ENCODE measurements at regions not wholly inside any gene's neighbourhood (a gene's known extent, or its start where the extent isn't known, plus 50 kb on each side); places are given as distances from the start of the nearest gene placed in this dataset.

DNA sequence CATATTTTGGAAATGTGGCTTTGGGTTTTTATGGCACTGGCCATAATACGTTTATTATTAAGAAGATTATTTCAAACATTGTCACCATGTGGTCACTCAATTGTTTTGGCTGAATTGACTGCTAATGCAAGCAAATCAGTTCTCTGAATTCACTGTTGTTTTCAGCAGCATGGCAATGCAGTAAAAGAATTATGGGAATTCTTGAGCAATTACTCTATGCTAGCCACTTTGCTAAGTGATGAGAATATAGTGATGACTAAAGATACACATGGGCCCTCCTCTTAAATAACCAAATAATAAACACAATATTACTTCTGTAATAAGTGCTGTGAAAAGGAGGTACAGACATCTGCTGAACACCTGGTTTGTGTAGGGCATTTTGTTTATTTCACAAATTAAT, 58.0 kb upstream of the FANCL start:
- TF ChIP-seq, protein P1, sequence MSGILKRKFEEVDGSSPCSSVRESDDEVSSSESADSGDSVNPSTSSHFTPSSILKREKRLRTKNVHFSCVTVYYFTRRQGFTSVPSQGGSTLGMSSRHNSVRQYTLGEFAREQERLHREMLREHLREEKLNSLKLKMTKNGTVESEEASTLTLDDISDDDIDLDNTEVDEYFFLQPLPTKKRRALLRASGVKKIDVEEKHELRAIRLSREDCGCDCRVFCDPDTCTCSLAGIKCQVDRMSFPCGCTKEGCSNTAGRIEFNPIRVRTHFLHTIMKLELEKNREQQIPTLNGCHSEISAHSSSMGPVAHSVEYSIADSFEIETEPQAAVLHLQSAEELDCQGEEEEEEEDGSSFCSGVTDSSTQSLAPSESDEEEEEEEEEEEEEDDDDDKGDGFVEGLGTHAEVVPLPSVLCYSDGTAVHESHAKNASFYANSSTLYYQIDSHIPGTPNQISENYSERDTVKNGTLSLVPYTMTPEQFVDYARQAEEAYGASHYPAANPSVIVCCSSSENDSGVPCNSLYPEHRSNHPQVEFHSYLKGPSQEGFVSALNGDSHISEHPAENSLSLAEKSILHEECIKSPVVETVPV (CRISPR knock-in tag; IDR thresholded peaks at IDR 0.05), result no peak
- TF ChIP-seq ZFP3 (CRISPR knock-in tag; IDR thresholded peaks at IDR 0.05) (no peak), RARB (CRISPR knock-in tag; IDR thresholded peaks at IDR 0.05) (no peak), CREB5 (CRISPR knock-in tag; IDR thresholded peaks at IDR 0.05; ENCODE audit: low read depth) (no peak), TOX (CRISPR knock-in tag; IDR thresholded peaks at IDR 0.05; ENCODE audit: borderline replicate concordance) (no peak), TSHZ2 (CRISPR knock-in tag; IDR thresholded peaks at IDR 0.05) (no peak), ZNF70 (CRISPR knock-in tag; IDR thresholded peaks at IDR 0.05) (no peak), ZC3H10 (CRISPR knock-in tag; IDR thresholded peaks at IDR 0.05) (no peak), SNAI2 (CRISPR knock-in tag; IDR thresholded peaks at IDR 0.05) (no peak), POU6F1 (CRISPR knock-in tag; IDR thresholded peaks at IDR 0.05; ENCODE audit: borderline replicate concordance, low read depth) (no peak), ARNTL (CRISPR knock-in tag; IDR thresholded peaks at IDR 0.05; ENCODE audit: borderline replicate concordance, low read depth) (no peak), TCF4 (CRISPR knock-in tag; IDR thresholded peaks at IDR 0.05; ENCODE audit: borderline replicate concordance) (no peak), CSDC2 (CRISPR knock-in tag; IDR thresholded peaks at IDR 0.05) (no peak), ZNF8 (CRISPR knock-in tag; IDR thresholded peaks at IDR 0.05) (no peak), BACH2 (CRISPR knock-in tag; IDR thresholded peaks at IDR 0.05; ENCODE audit: borderline replicate concordance) (no peak), ZFP30 (CRISPR knock-in tag; IDR thresholded peaks at IDR 0.05) (no peak), GLIS3 (CRISPR knock-in tag; IDR thresholded peaks at IDR 0.05) (no peak), PPARA (CRISPR knock-in tag; IDR thresholded peaks at IDR 0.05; ENCODE audit: borderline replicate concordance) (no peak), OSR1 (CRISPR knock-in tag; IDR thresholded peaks at IDR 0.05) (no peak)

GRCh38 chr2:58293056-58293455, 51.9 kb upstream of the FANCL start:
- TF ChIP-seq ARNTL (CRISPR knock-in tag; IDR thresholded peaks at IDR 0.05; ENCODE audit: borderline replicate concordance, low read depth) (no peak), GLIS3 (CRISPR knock-in tag; IDR thresholded peaks at IDR 0.05) (no peak), BACH2 (CRISPR knock-in tag; IDR thresholded peaks at IDR 0.05; ENCODE audit: borderline replicate concordance) (no peak), ZNF70 (CRISPR knock-in tag; IDR thresholded peaks at IDR 0.05) (no peak)

More for the DNA sequence above, 58.0 kb upstream of the FANCL start:
- ATAC-seq, result no peak

GRCh38 chr2:58291726-58292438, 50.8 kb upstream of the FANCL start:
- ATAC-seq, result no peak

More at GRCh38 chr2:58293056-58293455, 51.9 kb upstream of the FANCL start:
- ATAC-seq, result no peak

More at GRCh38 chr2:58291726-58292438, 50.8 kb upstream of the FANCL start:
- peak; percentile 47 for TF ChIP-seq ISL1 (CRISPR knock-in tag; IDR thresholded peaks at IDR 0.05)
- TF ChIP-seq TSHZ2 (CRISPR knock-in tag; IDR thresholded peaks at IDR 0.05), result no peak
